Loucy (cell line): ENCODE measurements at regions not wholly inside any gene's neighbourhood (a gene's known extent, or its start where the extent isn't known, plus 50 kb on each side); places are given as distances from the start of the nearest gene placed in this dataset.

Experiments
- CTCF ChIP-seq: fragments of 200-600 bp; sonication (generic); conservative IDR thresholded peaks from 2 replicates; pipeline ENCODE4 v1.5.1; 2014; ENCODE audit warnings: mild to moderate bottlenecking, antibody characterized with exemption, low read length
- EZH2phosphoT487 ChIP-seq: fragments of 200-600 bp; IDR thresholded peaks from 2 replicates; pipeline ENCODE4 v1.6.1; 2018; ENCODE audit warnings: antibody characterized with exemption, mild to moderate bottlenecking, moderate library complexity, borderline replicate concordance

GRCh38 chr18:27794181-27794926 is 382.6 kb downstream of the CDH2 start:
- no peak for TF ChIP-seq CTCF
- no peak for TF ChIP-seq EZH2phosphoT487
